HCT116 (cell line): ENCODE measurements at regions not wholly inside any gene's neighbourhood (a gene's known extent, or its start where the extent isn't known, plus 50 kb on each side); places are given as distances from the start of the nearest gene placed in this dataset.

Source experiments
- ATAC-seq: fragments of 200-7000 bp; cut with Tn5 transposase; 2 replicates; pipeline ENCODE4 v1.9.1; 2020; ENCODE audit warnings: mild to moderate bottlenecking, moderate library complexity
- BruUV-seq: library from RNA; stranded (reverse); fragments of 400-500 nt; replicated peaks from 2 replicates; lab custom pipeline; 2021; lab: Mats Ljungman, UMichigan
- CTCF ChIA-PET: fragments of 300-600 bp; sonication (Branson Sonifier 250); formaldehyde crosslinking; loops from one replicate; lab custom pipeline; 2021; ENCODE audit warnings: antibody characterized with exemption; lab: Charles Lee
- POLR2A ChIA-PET: fragments of 300-600, 350-600 bp; sonication (Branson Sonifier 250); formaldehyde crosslinking; loops from one replicate; lab custom pipeline; 2021; ENCODE audit warnings: antibody characterized with exemption; lab: Charles Lee
- RAD21 ChIA-PET, 2 experiments: fragments of 300-600 bp; sonication (Branson Sonifier 250); formaldehyde crosslinking; loops; one replicate each; lab custom pipeline; 2023; ENCODE audit warnings: low total read pairs in 2 of 2; ENCODE audit not compliant: uncharacterized antibody in 2 of 2, unreplicated experiment in 2 of 2, low non-redundant PET in 1 of 2; lab: Charles Lee
- DNase-seq: peaks from one replicate; pipeline ENCODE4 v3.0.0-alpha.2; 2010; ENCODE audit warnings: low read depth, low spot score
- H2AFZ ChIP-seq: fragments of 200-600 bp; shearing (Covaris generic), sonication (generic); 2 replicates; pipeline ENCODE4 v1.6.1; 2017; ENCODE audit warnings: low read depth, mixed run types, mixed read lengths, antibody characterized with exemption, low read length; ENCODE audit not compliant: poor library complexity, severe bottlenecking
- H3K27ac ChIP-seq: 2 replicates; pipeline ENCODE4 v1.5.1; 2012; ENCODE audit warnings: low read depth, low read length
- H3K27me3 ChIP-seq: fragments of 200-600 bp; sonication (generic); 2 replicates; pipeline ENCODE4 v1.6.1; 2016; ENCODE audit warnings: mixed run types, low read length, mixed read lengths; ENCODE audit not compliant: insufficient read depth
- H3K36me3 ChIP-seq, 2 experiments: fragments of 200-500 bp in 1 of 2; fragments of 200-600 bp in 1 of 2; sonication (Bioruptor generic) in 1 of 2; sonication (generic) in 1 of 2; 2 replicates each; pipeline versions ENCODE4 v1.5.1 to v1.6.1; 2014 to 2016; ENCODE audit warnings: low read length in 2 of 2, inconsistent platforms in 1 of 2, mixed read lengths in 1 of 2, mixed run types in 1 of 2; ENCODE audit not compliant: insufficient read depth in 2 of 2, control insufficient read depth in 1 of 2
- H3K4me1 ChIP-seq, 2 experiments: fragments of 200-600 bp in 1 of 2; sonication (generic) in 1 of 2; 2 replicates each; pipeline versions ENCODE4 v1.5.1 to v1.6.1; 2012 to 2017; ENCODE audit warnings: low read length in 2 of 2, inconsistent platforms in 1 of 2, mild to moderate bottlenecking in 1 of 2, mixed read lengths in 1 of 2, mixed run types in 1 of 2, moderate library complexity in 1 of 2; ENCODE audit not compliant: insufficient read depth in 2 of 2, control insufficient read depth in 1 of 2
- H3K4me2 ChIP-seq: fragments of 200-600 bp; sonication (generic); 2 replicates; pipeline ENCODE4 v1.6.1; 2017; ENCODE audit warnings: mixed run types, low read length, mixed read lengths
- H3K4me3 ChIP-seq, 2 experiments: fragments of 200-600 bp in 1 of 2; sonication (generic) in 1 of 2; replicated peaks in 1 of 2; 2 replicates each; pipeline ENCODE4 v1.5.1; 2011 to 2016; ENCODE audit warnings: low read length in 2 of 2, control low read depth in 1 of 2, low read depth in 1 of 2, mild to moderate bottlenecking in 1 of 2, mixed read lengths in 1 of 2, mixed run types in 1 of 2
- H3K79me2 ChIP-seq: fragments of 200-600 bp; sonication (generic); 2 replicates; pipeline ENCODE4 v1.6.1; 2017; ENCODE audit warnings: mild to moderate bottlenecking, mixed run types, low read length, moderate library complexity, mixed read lengths; ENCODE audit not compliant: insufficient read depth
- H3K9ac ChIP-seq: fragments of 200-600 bp; sonication (generic); 2 replicates; pipeline ENCODE4 v1.6.1; 2016; ENCODE audit warnings: low read length, mixed read lengths
- H3K9me2 ChIP-seq: fragments of 200-600 bp; sonication (generic), shearing (Covaris generic); 2 replicates; pipeline ENCODE4 v1.6.1; 2017; ENCODE audit warnings: mixed run types, mild to moderate bottlenecking, moderate library complexity; ENCODE audit not compliant: insufficient read depth
- H3K9me3 ChIP-seq, 2 experiments: fragments of 200-500 bp in 1 of 2; fragments of 200-600 bp in 1 of 2; sonication (Bioruptor generic) in 1 of 2; sonication (generic) in 1 of 2; 2 replicates each; pipeline ENCODE4 v1.6.1; 2014 to 2017; ENCODE audit warnings: low read length in 2 of 2, mixed read lengths in 2 of 2, inconsistent platforms in 1 of 2, low read depth in 1 of 2, mild to moderate bottlenecking in 1 of 2, mixed run types in 1 of 2, moderate library complexity in 1 of 2; ENCODE audit not compliant: control insufficient read depth in 1 of 2, insufficient read depth in 1 of 2
- H4K20me1 ChIP-seq: fragments of 200-600 bp; sonication (generic), shearing (Covaris generic); 2 replicates; pipeline ENCODE4 v1.6.1; 2017; ENCODE audit warnings: mixed run types, mild to moderate bottlenecking, moderate library complexity; ENCODE audit not compliant: insufficient read depth
- CBX3 ChIP-seq: IDR thresholded peaks from 2 replicates; pipeline ENCODE4 v1.6.1; 2012; ENCODE audit warnings: low read depth
- EGR1 ChIP-seq: IDR thresholded peaks from 2 replicates; pipeline ENCODE4 v1.6.1; 2012; ENCODE audit warnings: low read depth
- EZH2phosphoT487 ChIP-seq: fragments of 200-600 bp; IDR thresholded peaks from 2 replicates; pipeline ENCODE4 v1.6.1; 2018; ENCODE audit warnings: antibody characterized with exemption, borderline replicate concordance
- POLR2AphosphoS5 ChIP-seq: IDR thresholded peaks from 2 replicates; pipeline ENCODE4 v1.6.1; 2011; ENCODE audit warnings: mild to moderate bottlenecking, low read depth, low read length, moderate library complexity
- SP1 ChIP-seq: IDR thresholded peaks from 2 replicates; pipeline ENCODE4 v1.6.1; 2012; ENCODE audit warnings: low read depth
- SRF ChIP-seq: IDR thresholded peaks from 2 replicates; pipeline ENCODE4 v1.6.1; 2012; ENCODE audit warnings: low read depth
- ZFX ChIP-seq: fragments of 450-650 bp; IDR thresholded peaks from 2 replicates; pipeline ENCODE4 v1.6.1; 2017
- ZNF274 ChIP-seq: fragments of 200-500 bp; sonication (Bioruptor generic); IDR thresholded peaks from 2 replicates; pipeline ENCODE4 v1.6.1; 2014; ENCODE audit warnings: mild to moderate bottlenecking, low read depth, low read length, inconsistent platforms
- intact Hi-C: fragments of 100-400 bp; cut with micrococcal nuclease; formaldehyde crosslinking; loops from 2 replicates; pipeline ENCODE4 v1.10.0; 2022
- TF ChIP-seq, protein P1 (sequence below): IDR thresholded peaks from 2 replicates; pipeline ENCODE4 v1.6.1; 2012; ENCODE audit warnings: low read depth
- TF ChIP-seq, protein P2 (sequence below): IDR thresholded peaks from 2 replicates; pipeline ENCODE4 v1.6.1; 2011; ENCODE audit warnings: mild to moderate bottlenecking, low read length, moderate library complexity; ENCODE audit not compliant: insufficient replicate concordance; ENCODE audit errors: extremely low read depth
- TF ChIP-seq, protein P3 (sequence below): IDR thresholded peaks from 2 replicates; pipeline ENCODE4 v1.6.1; 2012

DNA sequence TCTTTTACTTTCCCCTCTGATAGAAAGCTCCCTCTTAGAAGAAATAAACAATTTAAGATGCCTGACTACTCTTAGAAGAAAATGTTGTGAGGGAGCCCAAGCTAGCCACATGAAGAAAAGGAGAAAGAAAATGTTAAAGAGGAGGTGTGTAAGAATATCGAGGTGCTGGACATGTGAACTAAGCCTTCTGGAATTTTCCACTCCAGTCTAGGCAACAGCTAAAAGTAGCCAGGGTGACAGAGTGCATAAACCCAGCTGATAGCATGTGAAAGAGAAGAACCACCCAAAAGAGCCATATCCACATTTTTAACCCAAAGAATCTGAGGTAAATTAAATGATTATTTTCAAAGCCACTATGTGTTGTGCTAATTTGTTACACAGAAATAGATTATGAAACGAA is 1690.6 kb upstream of the LRRTM3 start:
- Histone ChIP-seq H3K27me3 (no peaks in the 10 kb centered on the region), H3K9me2 (no peaks in the 10 kb centered on the region), H4K20me1 (no peaks in the 10 kb centered on the region), H2AFZ (no peak overlapping the region), H3K4me2 (no peak overlapping the region), H3K4me3 (no peak overlapping the region), H3K36me3 (no peaks in the 10 kb centered on the region), H3K79me2 (no peaks in the 10 kb centered on the region), H3K4me1 (no peaks in the 10 kb centered on the region), H3K9me3 (no peaks in the 10 kb centered on the region), H3K9ac (no peak overlapping the region), H3K27ac (no peak overlapping the region)
- ChIA-PET POLR2A (no interaction called here), CTCF (no interaction called here), RAD21 (no interaction called here)
- ATAC-seq = no peak
- no peak for DNase-seq
- intact Hi-C loops = no loop called here
- no peak for TF ChIP-seq SRF
- TF ChIP-seq POLR2AphosphoS5 = no peak
- TF ChIP-seq EGR1 = no peak
- TF ChIP-seq, protein P1, sequence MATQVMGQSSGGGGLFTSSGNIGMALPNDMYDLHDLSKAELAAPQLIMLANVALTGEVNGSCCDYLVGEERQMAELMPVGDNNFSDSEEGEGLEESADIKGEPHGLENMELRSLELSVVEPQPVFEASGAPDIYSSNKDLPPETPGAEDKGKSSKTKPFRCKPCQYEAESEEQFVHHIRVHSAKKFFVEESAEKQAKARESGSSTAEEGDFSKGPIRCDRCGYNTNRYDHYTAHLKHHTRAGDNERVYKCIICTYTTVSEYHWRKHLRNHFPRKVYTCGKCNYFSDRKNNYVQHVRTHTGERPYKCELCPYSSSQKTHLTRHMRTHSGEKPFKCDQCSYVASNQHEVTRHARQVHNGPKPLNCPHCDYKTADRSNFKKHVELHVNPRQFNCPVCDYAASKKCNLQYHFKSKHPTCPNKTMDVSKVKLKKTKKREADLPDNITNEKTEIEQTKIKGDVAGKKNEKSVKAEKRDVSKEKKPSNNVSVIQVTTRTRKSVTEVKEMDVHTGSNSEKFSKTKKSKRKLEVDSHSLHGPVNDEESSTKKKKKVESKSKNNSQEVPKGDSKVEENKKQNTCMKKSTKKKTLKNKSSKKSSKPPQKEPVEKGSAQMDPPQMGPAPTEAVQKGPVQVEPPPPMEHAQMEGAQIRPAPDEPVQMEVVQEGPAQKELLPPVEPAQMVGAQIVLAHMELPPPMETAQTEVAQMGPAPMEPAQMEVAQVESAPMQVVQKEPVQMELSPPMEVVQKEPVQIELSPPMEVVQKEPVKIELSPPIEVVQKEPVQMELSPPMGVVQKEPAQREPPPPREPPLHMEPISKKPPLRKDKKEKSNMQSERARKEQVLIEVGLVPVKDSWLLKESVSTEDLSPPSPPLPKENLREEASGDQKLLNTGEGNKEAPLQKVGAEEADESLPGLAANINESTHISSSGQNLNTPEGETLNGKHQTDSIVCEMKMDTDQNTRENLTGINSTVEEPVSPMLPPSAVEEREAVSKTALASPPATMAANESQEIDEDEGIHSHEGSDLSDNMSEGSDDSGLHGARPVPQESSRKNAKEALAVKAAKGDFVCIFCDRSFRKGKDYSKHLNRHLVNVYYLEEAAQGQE = no peak
- TF ChIP-seq ZNF274 = no peak
- no peak for TF ChIP-seq EZH2phosphoT487
- TF ChIP-seq, protein P2, sequence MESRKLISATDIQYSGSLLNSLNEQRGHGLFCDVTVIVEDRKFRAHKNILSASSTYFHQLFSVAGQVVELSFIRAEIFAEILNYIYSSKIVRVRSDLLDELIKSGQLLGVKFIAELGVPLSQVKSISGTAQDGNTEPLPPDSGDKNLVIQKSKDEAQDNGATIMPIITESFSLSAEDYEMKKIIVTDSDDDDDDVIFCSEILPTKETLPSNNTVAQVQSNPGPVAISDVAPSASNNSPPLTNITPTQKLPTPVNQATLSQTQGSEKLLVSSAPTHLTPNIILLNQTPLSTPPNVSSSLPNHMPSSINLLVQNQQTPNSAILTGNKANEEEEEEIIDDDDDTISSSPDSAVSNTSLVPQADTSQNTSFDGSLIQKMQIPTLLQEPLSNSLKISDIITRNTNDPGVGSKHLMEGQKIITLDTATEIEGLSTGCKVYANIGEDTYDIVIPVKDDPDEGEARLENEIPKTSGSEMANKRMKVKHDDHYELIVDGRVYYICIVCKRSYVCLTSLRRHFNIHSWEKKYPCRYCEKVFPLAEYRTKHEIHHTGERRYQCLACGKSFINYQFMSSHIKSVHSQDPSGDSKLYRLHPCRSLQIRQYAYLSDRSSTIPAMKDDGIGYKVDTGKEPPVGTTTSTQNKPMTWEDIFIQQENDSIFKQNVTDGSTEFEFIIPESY = no peak
- TF ChIP-seq SP1 = no peak
- TF ChIP-seq CBX3 = no peak
- no peak for TF ChIP-seq ZFX
- TF ChIP-seq, protein P3, sequence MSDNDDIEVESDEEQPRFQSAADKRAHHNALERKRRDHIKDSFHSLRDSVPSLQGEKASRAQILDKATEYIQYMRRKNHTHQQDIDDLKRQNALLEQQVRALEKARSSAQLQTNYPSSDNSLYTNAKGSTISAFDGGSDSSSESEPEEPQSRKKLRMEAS = no peak
- no TSS peak for BruUV-seq
